DND-41 (cell line): ENCODE measurements at regions not wholly inside any gene's neighbourhood (a gene's known extent, or its start where the extent isn't known, plus 50 kb on each side); places are given as distances from the start of the nearest gene placed in this dataset.

Source experiments
- ATAC-seq: fragments of 200-7000 bp; cut with Tn5 transposase; 3 replicates; pipeline ENCODE4 v1.9.1; 2021; ENCODE audit warnings: low read depth; ENCODE audit not compliant: insufficient read depth
- DNase-seq: peaks from one replicate; pipeline ENCODE4 v3.0.0-alpha.2; 2020
- H2AFZ ChIP-seq: 2 replicates; pipeline ENCODE4 v1.6.0; 2012; ENCODE audit warnings: low read depth, low read length
- H3K27ac ChIP-seq: 2 replicates; pipeline ENCODE4 v1.5.1; 2012; ENCODE audit warnings: low read length, inconsistent platforms
- H3K27me3 ChIP-seq: fragments of 200-600 bp; sonication (generic); 2 replicates; pipeline ENCODE4 v1.6.0; 2012; ENCODE audit warnings: low read length, mild to moderate bottlenecking, inconsistent platforms; ENCODE audit not compliant: insufficient read depth, poor library complexity
- H3K36me3 ChIP-seq: 2 replicates; pipeline ENCODE4 v1.5.1; 2012; ENCODE audit warnings: low read length, inconsistent platforms; ENCODE audit not compliant: insufficient read depth
- H3K4me1 ChIP-seq: 2 replicates; pipeline ENCODE4 v1.5.1; 2012; ENCODE audit warnings: mild to moderate bottlenecking, low read length; ENCODE audit not compliant: insufficient read depth
- H3K4me2 ChIP-seq: 2 replicates; pipeline ENCODE4 v1.6.0; 2012; ENCODE audit warnings: mild to moderate bottlenecking, moderate library complexity, low read length, inconsistent platforms; ENCODE audit not compliant: insufficient read depth
- H3K4me3 ChIP-seq, 2 experiments: fragments of 200-600 bp in 1 of 2; shearing (Covaris generic) in 1 of 2; 2 replicates each; pipeline ENCODE4 v1.5.1; 2012 to 2016; ENCODE audit warnings: inconsistent platforms in 2 of 2, low read length in 2 of 2, mild to moderate bottlenecking in 2 of 2, low read depth in 1 of 2, moderate library complexity in 1 of 2
- H3K79me2 ChIP-seq: 2 replicates; pipeline ENCODE4 v1.6.0; 2012; ENCODE audit warnings: low read length, inconsistent platforms; ENCODE audit not compliant: insufficient read depth
- H3K9ac ChIP-seq: 2 replicates; pipeline ENCODE4 v1.6.0; 2012; ENCODE audit warnings: low read depth, mild to moderate bottlenecking, inconsistent platforms, low read length, moderate library complexity
- H3K9me3 ChIP-seq: 2 replicates; pipeline ENCODE4 v1.5.1; 2012; ENCODE audit warnings: low read length, moderate library complexity, mild to moderate bottlenecking, inconsistent platforms; ENCODE audit not compliant: insufficient read depth, severe bottlenecking
- H4K20me1 ChIP-seq: 2 replicates; pipeline ENCODE4 v1.6.0; 2012; ENCODE audit warnings: low read length; ENCODE audit not compliant: insufficient read depth
- EZH2 ChIP-seq: IDR thresholded peaks from 3 replicates; pipeline ENCODE4 v1.6.1; 2012; ENCODE audit warnings: borderline replicate concordance, low read depth, mild to moderate bottlenecking, moderate library complexity, low read length, inconsistent platforms; ENCODE audit not compliant: severe bottlenecking
- TF ChIP-seq, protein P1 (sequence below): IDR thresholded peaks from 2 replicates; pipeline ENCODE4 v1.5.1; 2012; ENCODE audit warnings: borderline replicate concordance, low read length, moderate library complexity, mild to moderate bottlenecking; ENCODE audit not compliant: poor library complexity, severe bottlenecking; ENCODE audit errors: extremely low read depth

DNA sequence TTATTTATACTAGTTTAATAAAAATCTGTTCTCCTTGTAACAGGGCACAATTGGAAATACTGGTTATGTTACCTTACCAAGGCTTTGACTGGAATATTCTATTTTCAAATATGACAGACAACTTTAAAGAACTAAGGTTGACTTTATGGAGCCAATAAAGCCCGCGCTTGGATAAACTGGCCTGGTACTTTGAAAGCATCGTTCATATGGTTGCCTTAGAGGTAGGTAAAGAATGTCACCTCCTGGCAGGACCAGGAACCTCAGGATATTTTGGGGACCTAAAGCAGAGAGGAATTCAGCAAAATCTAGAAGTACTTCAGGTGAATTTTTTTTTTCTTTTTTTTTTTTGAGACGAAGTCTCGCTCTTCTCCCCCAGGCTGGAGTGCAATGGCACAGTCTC is 71.2 kb upstream of the CREB1 start:
- no peaks in the 10 kb centered on the region for H3K9me3 ChIP-seq
- no peaks in the 10 kb centered on the region for H3K36me3 ChIP-seq
- no peaks in the 10 kb centered on the region for H4K20me1 ChIP-seq
- H3K27ac ChIP-seq, result no peak overlapping the region
- no peaks in the 10 kb centered on the region for H3K79me2 ChIP-seq
- TF ChIP-seq, protein P1, sequence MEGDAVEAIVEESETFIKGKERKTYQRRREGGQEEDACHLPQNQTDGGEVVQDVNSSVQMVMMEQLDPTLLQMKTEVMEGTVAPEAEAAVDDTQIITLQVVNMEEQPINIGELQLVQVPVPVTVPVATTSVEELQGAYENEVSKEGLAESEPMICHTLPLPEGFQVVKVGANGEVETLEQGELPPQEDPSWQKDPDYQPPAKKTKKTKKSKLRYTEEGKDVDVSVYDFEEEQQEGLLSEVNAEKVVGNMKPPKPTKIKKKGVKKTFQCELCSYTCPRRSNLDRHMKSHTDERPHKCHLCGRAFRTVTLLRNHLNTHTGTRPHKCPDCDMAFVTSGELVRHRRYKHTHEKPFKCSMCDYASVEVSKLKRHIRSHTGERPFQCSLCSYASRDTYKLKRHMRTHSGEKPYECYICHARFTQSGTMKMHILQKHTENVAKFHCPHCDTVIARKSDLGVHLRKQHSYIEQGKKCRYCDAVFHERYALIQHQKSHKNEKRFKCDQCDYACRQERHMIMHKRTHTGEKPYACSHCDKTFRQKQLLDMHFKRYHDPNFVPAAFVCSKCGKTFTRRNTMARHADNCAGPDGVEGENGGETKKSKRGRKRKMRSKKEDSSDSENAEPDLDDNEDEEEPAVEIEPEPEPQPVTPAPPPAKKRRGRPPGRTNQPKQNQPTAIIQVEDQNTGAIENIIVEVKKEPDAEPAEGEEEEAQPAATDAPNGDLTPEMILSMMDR, result no peak
- TF ChIP-seq EZH2, result no peak
- ATAC-seq (no peak), DNase-seq (no peak)
- no peak overlapping the region for H3K4me3 ChIP-seq
- H3K4me1 ChIP-seq, result no peaks in the 10 kb centered on the region
- H3K27me3 ChIP-seq, result peaks cover 9% of the 10 kb centered on the region
- H2AFZ ChIP-seq, result no peak overlapping the region
- H3K9ac ChIP-seq, result no peak overlapping the region
- H3K4me2 ChIP-seq, result no peak overlapping the region

DNA sequence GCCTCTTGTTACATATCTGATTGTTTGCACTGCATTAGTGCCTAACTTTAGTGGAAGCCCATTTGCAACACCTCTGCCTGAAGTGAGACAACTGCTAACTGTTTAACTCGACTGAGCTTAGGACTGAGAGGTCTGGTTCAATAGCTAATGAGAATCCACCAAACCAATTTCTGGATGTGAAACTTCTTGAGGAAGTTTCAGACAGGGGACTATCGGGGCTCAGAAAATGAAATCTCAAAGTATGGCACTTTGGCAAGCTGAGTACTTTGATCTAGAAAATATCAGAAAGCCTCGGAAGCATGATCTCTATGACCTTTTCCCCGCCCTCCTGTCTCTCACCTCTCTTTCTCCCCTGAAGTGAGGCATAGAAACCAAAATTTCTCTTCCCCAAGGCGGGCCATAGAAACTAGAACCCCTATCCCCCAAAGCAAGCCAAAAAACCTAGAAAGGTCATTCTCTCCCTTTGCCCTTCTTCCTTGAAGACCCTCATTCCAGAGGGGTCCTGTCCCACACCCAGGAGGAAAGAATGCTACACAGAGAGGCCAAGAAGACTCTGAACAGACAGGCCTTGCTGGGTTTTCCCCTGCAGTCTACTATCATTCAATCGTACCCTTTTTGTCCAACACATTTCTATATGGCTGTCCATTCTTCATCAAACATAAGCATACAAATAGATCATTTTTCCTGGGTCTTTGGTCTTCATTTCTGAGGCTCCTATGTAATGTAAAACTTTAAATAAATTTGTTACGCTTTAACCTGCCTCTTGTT is 69.6 kb upstream of the CREB1 start:
- H2AFZ ChIP-seq, result no peak overlapping the region
- no peak overlapping the region for H3K4me2 ChIP-seq
- no peak overlapping the region for H3K9ac ChIP-seq

GRCh38 chr2:207463433-207463832 is 66.3 kb upstream of the CREB1 start:
- Histone ChIP-seq H3K4me2 (no peak overlapping the region), H3K4me3 (no peak overlapping the region), H3K36me3 (no peaks in the 10 kb centered on the region), H2AFZ (no peak overlapping the region), H4K20me1 (no peaks in the 10 kb centered on the region), H3K27me3 (peaks cover 9% of the 10 kb centered on the region), H3K27ac (no peak overlapping the region), H3K9ac (no peak overlapping the region), H3K79me2 (no peaks in the 10 kb centered on the region), H3K9me3 (no peaks in the 10 kb centered on the region), H3K4me1 (no peaks in the 10 kb centered on the region)
- DNase-seq, result peak; percentile 23
- peak; percentile 62 for ATAC-seq
- TF ChIP-seq, protein P1, result no peak
- no peak for TF ChIP-seq EZH2

More for the DNA sequence above, 69.6 kb upstream of the CREB1 start:
- TF ChIP-seq EZH2, result no peak
- TF ChIP-seq, protein P1, result no peak
- ATAC-seq (no peak), DNase-seq (no peak)
- Histone ChIP-seq H3K27ac (no peak overlapping the region), H3K79me2 (no peaks in the 10 kb centered on the region), H3K4me1 (no peaks in the 10 kb centered on the region), H3K9me3 (no peaks in the 10 kb centered on the region), H3K27me3 (peaks cover 9% of the 10 kb centered on the region), H3K36me3 (no peaks in the 10 kb centered on the region), H3K4me3 (no peak overlapping the region), H4K20me1 (no peaks in the 10 kb centered on the region)

DNA sequence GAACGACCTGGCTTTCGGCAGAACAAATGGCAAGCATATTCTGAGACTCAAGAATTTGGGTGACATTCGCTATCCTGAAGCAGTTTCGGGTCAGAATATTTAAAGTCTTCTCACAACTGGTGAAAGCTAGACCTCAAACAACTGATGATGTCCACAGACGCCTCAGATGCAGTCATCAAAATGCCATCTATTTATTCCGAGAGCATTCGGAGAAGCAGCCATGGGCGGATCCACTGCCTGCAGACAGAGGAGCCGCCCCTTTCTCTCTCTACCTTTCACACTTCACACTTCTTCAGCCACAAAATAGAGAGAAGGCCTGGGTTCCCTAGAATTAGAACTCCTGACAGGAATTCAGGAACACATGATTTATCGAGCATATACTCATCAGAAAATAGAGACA is 65.8 kb upstream of the CREB1 start:
- no peak for TF ChIP-seq EZH2
- TF ChIP-seq, protein P1, result no peak
- no peaks in the 10 kb centered on the region for H3K4me1 ChIP-seq
- H3K4me3 ChIP-seq, result no peak overlapping the region
- no peaks in the 10 kb centered on the region for H4K20me1 ChIP-seq
- ATAC-seq (no peak), DNase-seq (no peak)
- H3K79me2 ChIP-seq, result no peaks in the 10 kb centered on the region
- H3K9ac ChIP-seq, result no peak overlapping the region
- H2AFZ ChIP-seq, result no peak overlapping the region
- peaks cover 9% of the 10 kb centered on the region for H3K27me3 ChIP-seq
- H3K36me3 ChIP-seq, result no peaks in the 10 kb centered on the region
- H3K27ac ChIP-seq, result no peak overlapping the region
- no peaks in the 10 kb centered on the region for H3K9me3 ChIP-seq
- H3K4me2 ChIP-seq, result no peak overlapping the region
